NOMO-1 treated with dmso at 0.1 percent for 144 hours (cell line): ENCODE measurements at regions not wholly inside any gene's neighbourhood (a gene's known extent, or its start where the extent isn't known, plus 50 kb on each side); places are given as distances from the start of the nearest gene placed in this dataset.

ENCODE experiments used
- DNase-seq: peaks from one replicate; lab custom pipeline; 2025; ENCODE audit not compliant: unreplicated experiment; lab: John Stamatoyannopoulos, UW

- DNase-seq = no peak
These were observed 393.1 kb upstream of the SLC14A2 start for GRCh38 chr18:45222180-45222579.

DNA sequence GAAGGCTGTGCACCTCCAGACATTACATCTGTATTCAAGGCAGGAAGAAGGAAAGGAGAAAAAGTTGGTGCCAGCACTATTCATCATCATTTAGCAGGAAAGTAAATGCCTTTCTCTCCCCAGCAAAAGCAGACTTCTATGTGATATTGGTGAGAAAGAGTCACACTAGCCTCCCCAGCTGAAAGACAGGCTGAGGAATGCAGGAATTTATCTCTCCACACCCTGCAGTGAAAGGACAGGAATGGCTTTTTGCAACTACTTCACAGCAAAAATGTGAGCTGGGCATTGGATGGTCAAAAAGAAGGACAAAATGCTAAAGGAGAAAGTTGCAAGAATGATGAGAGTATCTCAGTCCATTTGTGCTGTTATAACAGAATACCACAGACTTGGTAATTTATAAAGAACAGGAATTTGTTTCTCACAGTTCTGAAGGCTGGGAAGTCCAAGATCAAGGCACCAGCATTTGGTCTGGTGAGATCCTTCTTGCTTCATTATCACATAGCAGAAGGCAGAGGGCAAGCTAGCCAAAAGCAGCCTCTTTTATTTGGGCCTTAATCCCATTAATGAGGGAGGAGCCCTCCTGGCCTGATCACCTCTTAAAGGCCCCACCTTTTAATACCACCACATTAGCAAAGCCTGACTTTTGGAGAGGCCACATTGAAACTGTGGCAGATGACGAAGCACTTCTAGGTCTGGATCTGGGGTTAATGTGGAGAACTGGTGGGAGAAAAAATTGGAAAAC lies 388.1 kb upstream of the SLC14A2 start:
- no peak for DNase-seq

DNA sequence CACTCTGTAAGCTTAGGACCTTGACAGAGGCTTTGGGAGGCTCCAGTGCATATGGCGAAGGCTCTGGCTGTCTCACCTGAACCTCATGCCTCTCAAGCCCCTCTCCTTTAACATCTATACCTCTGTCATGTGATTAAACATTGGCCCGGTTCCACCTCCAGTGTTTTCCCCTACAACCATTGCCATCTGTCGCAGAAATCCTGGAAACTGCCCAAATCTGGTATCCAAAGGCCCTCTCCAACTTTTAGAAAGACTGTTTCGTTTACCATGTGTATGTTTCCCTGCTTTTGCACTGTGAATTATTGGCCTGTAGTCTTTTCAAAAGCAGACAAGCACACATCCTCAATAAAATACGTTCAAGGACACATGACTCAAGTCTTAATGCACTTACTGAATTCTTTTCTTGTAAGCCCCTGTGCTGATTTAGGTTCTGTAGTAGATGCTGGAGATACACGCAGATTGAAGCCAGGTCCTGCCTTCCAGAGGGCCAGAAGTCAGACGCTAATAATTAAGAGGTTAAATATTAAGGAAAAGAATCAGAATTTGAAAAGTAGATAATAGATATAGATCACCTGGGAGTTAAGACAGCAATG lies 386.4 kb upstream of the SLC14A2 start:
- no peak for DNase-seq

DNA sequence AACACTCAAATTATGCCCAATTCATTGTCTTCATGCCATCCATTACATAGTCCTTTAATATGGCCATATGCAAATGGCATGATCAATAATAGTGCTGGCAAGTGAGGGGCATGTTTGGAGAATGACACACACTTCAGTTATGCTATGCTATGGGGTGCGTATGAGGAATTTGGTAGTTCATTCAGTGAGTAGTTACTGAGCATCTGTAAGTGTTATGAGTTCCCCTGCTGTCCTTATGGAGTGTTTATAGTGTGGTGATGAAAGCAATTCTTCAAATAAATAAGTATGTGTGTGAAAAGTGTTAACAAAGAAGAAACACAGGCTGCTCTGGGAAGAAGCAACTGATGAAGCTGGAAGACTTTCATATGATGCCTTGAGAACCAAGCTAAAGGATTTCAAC lies 383.7 kb upstream of the SLC14A2 start:
- no peak for DNase-seq

- peak; percentile 41 for DNase-seq
These were observed 383.2 kb upstream of the SLC14A2 start for GRCh38 chr18:45232061-45232460.

- no peak for DNase-seq
These were observed 378.6 kb upstream of the SLC14A2 start for GRCh38 chr18:45236676-45237075.

DNA sequence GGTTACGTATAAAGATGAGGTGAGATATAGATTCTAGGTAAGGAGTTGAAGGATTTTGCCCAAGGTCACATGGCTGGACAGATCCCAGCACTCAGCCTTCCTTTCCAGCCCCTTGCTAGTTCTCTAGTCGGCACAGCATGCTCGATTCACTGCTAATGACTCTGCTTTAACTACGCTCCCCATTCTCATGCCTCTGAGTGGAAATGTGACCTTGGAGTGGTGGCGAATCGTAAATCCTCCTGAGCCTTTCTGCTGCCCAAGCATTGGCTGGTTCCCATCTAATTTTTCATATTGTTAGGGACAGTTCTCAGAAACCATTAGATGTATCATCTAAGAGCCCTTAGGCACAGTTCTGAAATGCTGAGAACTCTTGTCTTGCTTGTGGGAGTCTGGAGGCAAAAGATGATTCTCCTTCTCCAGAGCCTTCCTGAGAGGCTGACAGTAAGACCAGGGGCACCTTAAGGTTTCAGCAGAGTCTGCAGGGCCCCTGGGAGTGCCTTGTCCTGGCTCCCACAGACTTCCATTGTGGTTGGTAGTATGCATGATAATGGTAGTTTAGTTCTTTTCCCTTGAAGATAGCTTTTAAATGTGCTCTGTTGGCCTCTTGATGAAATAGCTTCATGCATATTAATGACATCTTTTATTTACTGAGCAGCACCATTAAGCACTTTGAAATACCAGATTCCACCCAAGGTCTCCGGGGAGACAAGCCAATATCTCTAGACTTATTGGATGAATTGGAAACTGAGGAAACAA lies 377.8 kb upstream of the SLC14A2 start:
- DNase-seq = no peak

DNA sequence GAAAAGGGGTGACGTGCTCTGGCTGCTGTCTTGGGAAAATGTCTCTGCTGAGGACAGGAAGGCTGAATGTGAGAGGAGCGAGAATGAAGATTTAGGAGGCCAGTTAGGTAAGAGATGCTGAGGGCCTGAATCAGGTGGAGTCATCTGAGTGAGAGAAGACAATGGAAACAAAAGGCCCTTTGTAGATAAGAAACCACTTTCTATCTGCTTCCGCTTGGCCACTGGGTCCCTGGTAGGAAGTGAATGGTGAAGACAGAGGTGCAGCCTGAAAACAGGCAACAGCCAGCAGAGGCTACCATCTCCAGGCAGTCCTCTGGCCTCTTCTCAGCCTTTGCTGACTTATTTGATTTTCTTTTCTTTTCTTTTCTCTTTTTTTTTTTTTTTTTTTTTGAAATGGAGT lies 374.0 kb upstream of the SLC14A2 start:
- no peak for DNase-seq

DNA sequence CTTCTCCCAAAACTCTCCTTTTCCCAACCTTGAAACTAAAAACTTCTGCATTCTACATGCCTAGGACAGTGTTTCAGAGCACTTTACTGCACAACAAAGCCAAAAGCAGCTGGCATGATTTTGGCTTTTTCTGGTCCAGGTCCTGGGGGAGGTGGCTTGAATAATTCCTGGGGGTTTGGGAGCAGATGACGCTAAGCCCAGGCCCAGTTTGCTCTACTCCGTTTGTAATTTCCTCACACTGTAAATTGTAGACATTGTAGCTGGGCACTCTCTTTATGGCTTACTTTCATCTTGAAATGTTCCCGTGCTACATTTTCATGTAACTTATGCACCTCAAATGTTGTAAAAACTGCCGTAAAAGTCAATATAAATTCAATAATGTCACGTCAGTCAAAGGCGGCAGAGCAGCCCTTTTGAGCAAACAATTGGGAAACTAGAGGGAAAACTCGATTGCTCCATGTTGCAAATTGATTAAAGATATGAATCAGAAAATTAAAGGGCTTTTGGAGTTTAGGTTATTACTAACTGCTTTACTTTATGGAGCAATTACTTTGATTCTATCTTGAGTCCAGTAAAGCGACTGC lies 373.2 kb upstream of the SLC14A2 start:
- DNase-seq = no peak

DNA sequence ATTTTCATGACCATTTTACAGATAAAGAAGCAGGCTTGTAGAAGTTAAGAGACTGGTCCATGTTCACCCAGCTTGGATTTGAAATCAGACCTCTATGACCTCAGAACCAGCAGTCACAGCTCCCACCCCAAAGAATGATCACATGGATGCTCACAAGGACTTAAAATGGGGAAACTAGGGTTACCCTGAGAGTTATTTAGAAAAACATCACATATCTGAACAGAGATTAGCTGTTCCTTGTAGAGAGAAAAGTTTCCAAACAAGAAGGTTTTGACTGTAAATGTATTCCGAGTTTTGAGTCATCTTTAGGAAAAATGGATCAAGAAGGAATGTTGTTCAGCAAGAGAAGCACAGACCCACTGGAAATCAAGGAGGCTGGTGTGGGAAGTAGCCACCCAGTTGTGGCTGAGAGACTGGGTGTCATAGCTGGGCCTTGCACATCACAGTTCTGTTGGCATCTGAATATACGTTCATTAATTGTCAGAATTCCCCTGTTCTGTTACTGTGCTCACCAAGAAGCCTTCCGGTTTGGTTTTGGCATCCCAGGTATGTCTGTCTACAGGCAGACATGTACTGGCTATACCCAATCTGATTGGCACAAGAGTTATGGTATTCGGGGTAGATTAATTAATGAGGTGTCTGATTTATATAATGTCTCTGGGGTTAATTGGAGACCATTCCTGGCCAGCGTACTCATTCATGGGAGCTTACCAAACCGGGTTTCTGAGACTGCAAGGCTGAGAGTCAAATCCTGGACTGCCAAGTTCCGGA lies 371.8 kb upstream of the SLC14A2 start:
- DNase-seq = no peak

DNA sequence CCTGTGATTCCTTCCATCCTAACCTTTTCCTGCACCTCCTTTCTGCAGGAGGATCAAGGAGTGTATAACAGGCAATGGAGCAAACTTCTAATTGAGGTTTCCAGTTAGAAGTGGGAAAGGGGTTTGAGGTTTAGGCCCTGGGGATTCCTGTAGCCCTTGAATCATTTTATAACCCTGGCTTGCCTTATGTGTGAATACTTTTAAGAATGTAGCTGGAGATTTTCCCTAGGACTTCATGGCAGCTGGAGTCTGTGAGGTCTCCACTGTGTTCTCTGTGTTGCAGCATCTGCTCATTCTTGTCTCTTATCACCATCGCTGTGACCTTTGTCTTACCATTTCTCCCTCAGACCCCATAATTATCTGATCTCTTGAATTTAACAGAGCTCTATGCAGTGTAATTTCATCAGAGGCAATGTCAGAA lies 370.2 kb upstream of the SLC14A2 start:
- DNase-seq = no peak

DNA sequence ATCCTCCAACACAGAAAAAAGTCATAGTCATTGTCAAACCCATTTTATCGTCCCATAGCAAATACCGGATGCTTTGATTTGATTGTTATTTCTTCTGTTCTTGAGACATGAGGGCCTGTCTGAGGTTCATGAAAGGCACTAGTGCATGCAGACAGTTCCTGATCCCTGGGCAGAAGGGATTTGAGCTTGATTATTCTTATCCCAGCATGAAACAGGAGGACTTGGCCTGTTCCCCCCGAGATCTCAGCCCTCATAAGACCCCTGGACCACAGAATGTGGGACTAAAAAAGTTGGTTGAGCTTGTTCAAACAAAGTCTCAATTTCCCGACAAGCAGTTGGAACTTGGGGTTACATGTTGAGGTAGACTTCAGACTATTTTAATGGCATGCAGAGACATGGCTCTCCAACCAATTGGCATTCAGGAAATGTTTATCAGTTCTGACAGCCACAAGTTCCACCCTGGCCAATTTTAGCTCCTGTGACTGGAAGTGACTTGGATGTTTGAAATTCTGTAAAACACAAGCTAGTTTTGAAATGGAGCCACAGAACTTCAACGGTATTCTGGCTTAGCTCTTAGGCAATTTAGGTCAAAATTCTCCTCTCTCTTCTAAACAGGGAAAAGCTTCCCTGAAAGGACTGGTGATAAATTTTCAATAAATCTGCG lies 366.9 kb upstream of the SLC14A2 start:
- no peak for DNase-seq

- DNase-seq = no peak
These were observed 366.0 kb upstream of the SLC14A2 start for GRCh38 chr18:45249246-45249661.

- no peak for DNase-seq
These were observed 364.8 kb upstream of the SLC14A2 start for GRCh38 chr18:45250479-45250878.

GRCh38 chr18:45251236-45251635 lies 364.0 kb upstream of the SLC14A2 start:
- no peak for DNase-seq

GRCh38 chr18:45252474-45252873 lies 362.8 kb upstream of the SLC14A2 start:
- DNase-seq = no peak

- DNase-seq = no peak
These were observed 362.2 kb upstream of the SLC14A2 start for GRCh38 chr18:45253056-45253565.

DNA sequence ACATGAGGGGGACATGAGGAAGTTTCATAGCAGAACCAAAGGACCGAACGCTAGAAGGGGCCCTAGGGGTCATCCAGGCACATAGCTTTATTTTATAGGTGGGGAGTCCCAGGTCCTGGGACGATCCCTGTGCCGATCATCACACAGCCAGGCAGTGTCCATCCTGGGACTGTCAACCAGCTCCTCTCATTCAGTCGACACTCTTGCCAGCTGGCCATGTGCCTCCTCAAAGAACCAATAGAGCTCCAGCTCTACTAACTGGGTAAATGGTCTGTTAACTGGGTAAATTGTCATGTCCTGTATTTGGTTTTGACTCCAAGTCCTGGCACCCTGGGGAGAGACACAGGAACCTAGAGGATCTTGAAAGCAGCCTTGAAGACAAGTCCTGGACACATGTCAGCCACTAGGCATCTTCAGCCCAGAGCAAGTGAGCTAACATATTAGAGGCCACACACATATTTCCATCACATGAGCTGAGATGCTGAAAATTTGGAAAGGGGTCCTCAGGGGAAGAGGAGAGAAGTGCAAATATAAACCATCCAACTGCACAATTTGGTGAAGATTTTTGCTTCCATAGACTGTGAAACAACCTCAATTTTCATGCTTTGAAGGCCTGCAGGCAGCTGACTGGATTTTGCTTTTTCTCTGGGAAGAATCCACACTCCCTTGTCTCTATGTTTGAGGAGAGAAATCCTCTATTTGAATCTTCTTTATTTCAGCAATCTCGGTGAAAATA lies 361.1 kb upstream of the SLC14A2 start:
- no peak for DNase-seq

DNA sequence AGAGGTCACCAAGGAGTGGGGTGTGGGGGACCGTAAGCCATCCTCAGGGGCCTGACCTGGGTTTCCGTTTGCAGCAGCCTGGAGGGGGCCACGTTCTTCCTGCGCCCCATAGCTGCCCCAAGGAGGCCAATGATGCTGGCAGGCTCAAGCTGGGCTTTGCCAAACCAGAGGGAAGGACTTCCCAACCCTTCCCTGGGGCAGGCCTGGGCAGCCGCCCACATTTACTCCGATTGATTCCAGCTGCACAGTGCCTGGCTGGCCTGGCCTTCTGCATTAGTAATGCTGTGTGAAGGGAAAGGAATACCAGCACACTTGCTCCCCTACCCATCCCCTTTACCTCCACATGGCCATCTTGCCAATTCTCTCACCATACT lies 360.6 kb upstream of the SLC14A2 start:
- no peak for DNase-seq
